Progenitor cell of endocrine pancreas (in vitro differentiated cells): ENCODE measurements at regions not wholly inside any gene's neighbourhood (a gene's known extent, or its start where the extent isn't known, plus 50 kb on each side); places are given as distances from the start of the nearest gene placed in this dataset.
A peak's percentile ranks its signal among the peaks of the same experiment; 100 is the strongest.

Experiments
- DNase-seq: peaks from one replicate; pipeline ENCODE4 v3.0.0; 2021; ENCODE audit warnings: low spot score; ENCODE audit not compliant: unreplicated experiment
- H3K27ac Mint-ChIP-seq: 2 replicates; pipeline ENCODE4 v1.8.0; 2021; ENCODE audit warnings: mild to moderate bottlenecking, moderate library complexity, mixed read lengths
- H3K27me3 Mint-ChIP-seq: 2 replicates; pipeline ENCODE4 v1.8.0; 2021; ENCODE audit warnings: mixed read lengths
- H3K36me3 Mint-ChIP-seq: 2 replicates; pipeline ENCODE4 v1.8.0; 2022; ENCODE audit warnings: mixed read lengths; ENCODE audit not compliant: insufficient read depth
- H3K4me1 Mint-ChIP-seq: 2 replicates; pipeline ENCODE4 v1.8.0; 2021; ENCODE audit warnings: low read depth, mixed read lengths
- H3K4me3 Mint-ChIP-seq: 2 replicates; pipeline ENCODE4 v1.8.0; 2021; ENCODE audit warnings: low read depth, mild to moderate bottlenecking, moderate library complexity, mixed read lengths
- H3K9me3 Mint-ChIP-seq: 2 replicates; pipeline ENCODE4 v1.8.0; 2021; ENCODE audit warnings: low read depth, mixed read lengths
- CTCF ChIP-seq: fragments of 200-600 bp; sonication (generic); IDR thresholded peaks from one replicate; pipeline ENCODE4 v1.5.0; 2021; ENCODE audit warnings: antibody characterized with exemption, mild to moderate bottlenecking; ENCODE audit not compliant: unreplicated experiment

DNA sequence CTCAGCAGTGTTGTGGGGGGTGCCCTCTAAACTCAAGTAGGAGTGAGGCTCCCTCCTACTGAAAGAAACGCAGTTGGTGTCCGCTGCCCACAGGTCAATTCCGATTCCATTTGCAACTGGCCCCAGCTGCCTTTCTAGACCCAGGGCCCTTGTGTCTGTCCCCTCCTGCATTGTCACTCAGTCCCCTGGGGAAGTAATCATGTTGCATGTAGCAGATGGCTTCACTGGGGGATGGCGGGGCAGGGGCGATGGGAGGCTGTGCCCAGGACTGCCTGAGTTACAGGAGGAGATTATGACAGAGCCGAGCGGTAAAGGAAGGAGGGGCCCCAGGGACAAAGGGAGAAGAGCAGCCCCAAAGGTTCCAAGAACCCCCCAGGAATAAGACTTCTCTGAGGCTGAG is 62.5 kb upstream of the SH3RF3 start:
- no peak for TF ChIP-seq CTCF
- Mint-ChIP-seq H3K4me1 (peaks cover 23% of the 10 kb centered on the region), H3K27ac (no peak overlapping the region), H3K4me3 (no peak overlapping the region), H3K9me3 (no peaks in the 10 kb centered on the region), H3K36me3 (no peaks in the 10 kb centered on the region), H3K27me3 (no peaks in the 10 kb centered on the region)
- DNase-seq, result no peak

DNA sequence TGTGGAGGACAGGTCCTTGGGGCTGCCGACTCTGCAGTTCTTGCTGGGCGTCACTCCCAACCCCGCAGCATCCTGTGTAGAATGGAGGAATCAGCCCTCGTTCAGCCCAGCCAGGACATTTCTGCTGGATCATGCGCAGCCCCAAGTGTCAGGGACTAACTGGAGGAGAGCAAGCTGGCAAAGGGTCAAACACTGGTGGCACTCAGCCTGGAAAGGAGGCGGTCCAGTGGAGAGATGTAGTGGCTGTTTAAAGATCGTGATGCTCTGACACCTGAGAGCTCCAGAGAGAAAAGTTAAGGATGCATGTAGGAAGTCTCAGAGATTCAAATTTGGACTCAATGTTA is 63.6 kb upstream of the SH3RF3 start:
- TF ChIP-seq CTCF, result no peak
- Mint-ChIP-seq H3K9me3 (no peaks in the 10 kb centered on the region), H3K27me3 (no peaks in the 10 kb centered on the region), H3K27ac (peak overlapping the region; percentile 19), H3K4me3 (no peak overlapping the region), H3K36me3 (no peaks in the 10 kb centered on the region), H3K4me1 (peaks cover 23% of the 10 kb centered on the region)
- DNase-seq, result no peak

DNA sequence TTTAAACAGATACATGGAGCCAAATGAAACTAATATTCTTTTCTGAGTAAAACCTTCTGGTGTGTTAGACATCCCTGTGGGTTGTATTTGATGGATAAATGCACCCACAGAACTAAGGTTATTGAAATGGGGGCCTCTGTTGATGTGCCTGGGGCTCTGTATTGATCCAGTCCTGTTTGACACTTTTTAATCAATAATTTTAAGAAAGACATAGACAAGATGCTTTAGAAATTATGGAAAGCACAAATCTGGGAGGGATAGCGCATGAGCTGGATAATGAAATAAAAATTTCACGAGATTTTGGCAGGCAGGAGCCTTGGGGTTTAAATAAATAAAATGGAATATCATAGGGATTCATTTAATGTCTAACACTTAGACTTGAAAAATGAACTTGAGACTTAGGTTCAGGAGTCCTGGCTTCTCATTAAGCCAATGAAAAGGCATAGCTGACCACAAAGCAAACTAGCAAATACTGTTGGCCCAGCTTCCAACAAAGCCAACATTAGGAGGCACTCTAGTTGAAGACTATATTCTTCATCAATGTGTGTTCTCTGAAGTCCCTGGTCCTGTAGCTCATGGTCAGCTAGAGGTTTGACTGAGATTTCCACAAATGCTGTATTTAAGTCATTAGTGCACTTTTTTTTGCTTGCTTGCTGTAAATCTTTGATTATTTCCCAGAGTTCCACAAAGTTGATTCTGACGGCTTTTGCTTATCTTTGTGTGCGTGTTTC is 64.2 kb upstream of the SH3RF3 start:
- peaks cover 21% of the 10 kb centered on the region for H3K4me1 Mint-ChIP-seq
- TF ChIP-seq CTCF, result no peak
- no peak overlapping the region for H3K4me3 Mint-ChIP-seq

GRCh38 chr2:109062859-109063700 is 65.9 kb upstream of the SH3RF3 start:
- H3K27ac Mint-ChIP-seq, result no peak overlapping the region

More for the DNA sequence above, 64.2 kb upstream of the SH3RF3 start:
- H3K36me3 Mint-ChIP-seq, result no peaks in the 10 kb centered on the region
- DNase-seq, result no peak
- no peaks in the 10 kb centered on the region for H3K27me3 Mint-ChIP-seq
- H3K9me3 Mint-ChIP-seq, result no peaks in the 10 kb centered on the region
- peak overlapping the region; percentile 19 for H3K27ac Mint-ChIP-seq

More at GRCh38 chr2:109062859-109063700, 65.9 kb upstream of the SH3RF3 start:
- Mint-ChIP-seq H3K4me1 (peaks cover 17% of the 10 kb centered on the region), H3K36me3 (no peaks in the 10 kb centered on the region), H3K4me3 (no peak overlapping the region), H3K27me3 (no peaks in the 10 kb centered on the region), H3K9me3 (no peaks in the 10 kb centered on the region)
- TF ChIP-seq CTCF, result no peak
- no peak for DNase-seq
